Skeletal muscle satellite cell (primary cell): ENCODE measurements at regions not wholly inside any gene's neighbourhood (a gene's known extent, or its start where the extent isn't known, plus 50 kb on each side); places are given as distances from the start of the nearest gene placed in this dataset.

Experiments
- H3K27me3 ChIP-seq: 2 replicates; pipeline ENCODE4 v1.7.0; 2013; ENCODE audit warnings: low read length; ENCODE audit not compliant: control insufficient read depth, insufficient read depth
- H3K36me3 ChIP-seq: 2 replicates; pipeline ENCODE4 v1.7.0; 2013; ENCODE audit warnings: mild to moderate bottlenecking, control low read depth, low read length; ENCODE audit not compliant: insufficient read depth
- H3K4me1 ChIP-seq: 2 replicates; pipeline ENCODE4 v1.7.0; 2013; ENCODE audit warnings: low read length; ENCODE audit not compliant: control insufficient read depth, insufficient read depth
- H3K4me2 ChIP-seq: 2 replicates; pipeline ENCODE4 v1.7.0; 2013; ENCODE audit warnings: mild to moderate bottlenecking, low read length
- H3K4me3 ChIP-seq: 2 replicates; pipeline ENCODE4 v1.7.0; 2013; ENCODE audit warnings: low read length
- H3K9ac ChIP-seq: 2 replicates; pipeline ENCODE4 v1.7.0; 2013; ENCODE audit warnings: mild to moderate bottlenecking, low read depth, low read length, moderate library complexity
- H3K9me3 ChIP-seq: replicated peaks from 2 replicates; pipeline ENCODE4 v1.7.0; 2013; ENCODE audit warnings: mild to moderate bottlenecking, control low read depth, low read length

- Histone ChIP-seq H3K4me3 (no peak overlapping the region), H3K27me3 (peaks cover 2% of the 10 kb centered on the region), H3K9me3 (no peaks in the 10 kb centered on the region), H3K9ac (no peak overlapping the region), H3K36me3 (no peaks in the 10 kb centered on the region), H3K4me1 (peaks cover 26% of the 10 kb centered on the region), H3K4me2 (no peak overlapping the region)
These were observed 101.7 kb upstream of the PITX1 start for GRCh38 chr5:135135530-135136226.

- Histone ChIP-seq H3K9ac (no peak overlapping the region), H3K27me3 (peaks cover 2% of the 10 kb centered on the region), H3K36me3 (no peaks in the 10 kb centered on the region), H3K4me2 (no peak overlapping the region), H3K4me3 (no peak overlapping the region), H3K9me3 (no peaks in the 10 kb centered on the region), H3K4me1 (peaks cover 18% of the 10 kb centered on the region)
These were observed 100.8 kb upstream of the PITX1 start for GRCh38 chr5:135134691-135135381.

DNA sequence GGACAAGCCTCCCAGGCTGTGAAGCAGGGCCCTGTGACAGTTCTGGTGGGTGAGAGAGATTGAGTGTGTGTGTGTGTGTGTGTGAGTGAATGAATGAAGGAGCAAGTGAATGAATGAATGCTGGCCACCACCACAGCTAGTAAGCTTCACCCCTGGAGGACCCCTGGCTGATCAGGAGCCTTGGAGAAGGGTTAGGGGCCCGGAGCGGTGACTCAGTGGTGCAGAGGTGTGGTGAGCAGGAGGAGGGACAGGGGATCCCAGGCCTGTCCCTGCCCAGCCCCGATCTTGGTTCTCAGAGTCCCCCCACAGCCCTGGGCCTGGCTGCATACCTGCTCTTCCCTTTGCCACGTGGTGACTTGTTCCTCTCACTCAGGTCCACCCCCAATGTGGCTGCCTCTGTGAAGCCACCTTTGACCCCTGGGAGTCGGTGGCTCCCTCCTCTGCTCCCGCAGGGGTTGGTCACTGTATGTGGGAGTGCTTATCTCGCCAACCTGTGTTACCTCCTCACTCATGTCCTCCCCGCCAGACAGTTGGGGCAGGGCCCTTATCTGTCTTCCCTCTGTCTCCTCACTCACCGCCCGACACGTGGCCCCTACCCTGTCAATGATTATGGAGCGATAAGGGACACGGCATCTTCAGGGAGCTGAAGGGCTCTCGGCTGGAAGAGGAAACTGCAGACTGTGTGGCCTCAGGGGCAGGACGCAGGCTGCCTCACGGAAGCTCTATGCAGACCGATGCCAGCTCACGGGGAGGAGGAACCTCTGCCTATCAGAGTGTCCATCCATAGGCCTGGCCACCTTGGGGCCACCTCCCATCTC lies 99.9 kb upstream of the PITX1 start:
- Histone ChIP-seq H3K9ac (no peak overlapping the region), H3K4me3 (no peak overlapping the region), H3K4me1 (peaks cover 11% of the 10 kb centered on the region), H3K4me2 (no peak overlapping the region), H3K27me3 (peaks cover 2% of the 10 kb centered on the region), H3K9me3 (no peaks in the 10 kb centered on the region), H3K36me3 (no peaks in the 10 kb centered on the region)

DNA sequence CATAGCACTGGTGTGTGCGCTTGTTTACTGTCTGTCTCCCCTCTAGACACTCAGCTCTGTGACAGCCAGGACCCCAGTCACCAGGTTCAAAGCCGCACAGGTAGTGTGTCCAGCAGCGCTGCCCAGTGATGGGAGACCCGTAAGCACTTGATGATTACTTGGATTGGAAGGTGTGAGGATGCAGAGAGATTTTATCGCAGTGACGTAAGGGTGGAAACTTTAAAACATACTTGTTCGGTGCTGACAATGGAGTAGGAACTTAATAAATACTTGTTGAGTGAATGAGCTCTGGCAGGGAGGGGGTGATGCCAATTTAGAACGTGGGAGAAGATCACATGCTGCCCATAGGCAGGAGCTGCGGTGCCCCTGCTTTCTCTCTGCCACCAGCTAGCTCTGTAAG lies 99.2 kb upstream of the PITX1 start:
- H3K4me2 ChIP-seq, result no peak overlapping the region
- H3K27me3 ChIP-seq, result peaks cover 2% of the 10 kb centered on the region
- peaks cover 11% of the 10 kb centered on the region for H3K4me1 ChIP-seq
- H3K9me3 ChIP-seq, result no peaks in the 10 kb centered on the region
- no peak overlapping the region for H3K9ac ChIP-seq
- H3K36me3 ChIP-seq, result no peaks in the 10 kb centered on the region
- H3K4me3 ChIP-seq, result no peak overlapping the region

DNA sequence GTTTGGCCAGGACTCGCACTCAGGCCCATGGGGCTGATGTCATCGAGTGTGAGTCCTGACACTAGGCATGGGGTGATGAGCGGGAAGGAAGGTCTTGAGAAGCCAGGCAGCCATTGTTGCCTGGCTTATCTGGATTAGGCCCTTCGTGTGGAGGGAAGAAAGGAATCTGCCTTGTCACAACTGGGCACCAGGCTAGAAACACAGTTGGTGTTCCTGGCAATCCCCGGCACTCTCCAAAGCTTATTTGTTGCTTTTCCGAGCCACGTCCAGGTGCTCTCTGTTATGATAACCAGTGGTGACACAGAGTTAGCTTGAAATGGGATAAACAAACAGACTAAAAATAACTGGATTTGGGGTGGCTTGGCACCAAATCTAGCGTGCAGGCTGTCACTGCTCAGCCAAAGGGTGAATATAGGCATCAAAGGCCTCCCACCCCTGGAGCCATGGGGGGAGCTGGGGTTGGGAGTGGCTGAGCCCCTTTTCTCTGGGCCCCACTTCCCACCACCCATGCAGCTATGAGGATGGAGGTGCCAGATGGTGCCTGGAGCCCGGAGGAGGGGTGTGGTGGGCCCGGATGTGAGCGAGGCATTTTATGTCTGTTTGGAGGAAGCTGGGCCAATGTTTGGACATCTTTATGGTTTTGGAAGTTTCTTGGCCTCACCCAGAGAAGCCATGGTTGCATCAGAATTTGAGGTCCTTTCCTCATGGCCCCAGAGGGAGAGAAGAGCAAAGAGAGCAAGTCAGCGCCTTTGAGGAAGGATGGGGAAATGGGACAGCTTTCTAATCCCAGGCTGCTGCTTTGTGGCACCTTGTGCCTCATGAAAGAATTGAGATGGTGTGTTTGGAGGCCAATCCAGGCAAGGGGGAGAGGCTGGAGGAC lies 98.0 kb upstream of the PITX1 start:
- no peak overlapping the region for H3K4me2 ChIP-seq
- peaks cover 20% of the 10 kb centered on the region for H3K4me1 ChIP-seq
- H3K4me3 ChIP-seq, result no peak overlapping the region
- H3K9ac ChIP-seq, result no peak overlapping the region
- no peaks in the 10 kb centered on the region for H3K36me3 ChIP-seq
- H3K9me3 ChIP-seq, result no peaks in the 10 kb centered on the region
- peaks cover 2% of the 10 kb centered on the region for H3K27me3 ChIP-seq

GRCh38 chr5:135130261-135131215 lies 96.5 kb upstream of the PITX1 start:
- H3K4me1 ChIP-seq, result peaks cover 10% of the 10 kb centered on the region
- no peaks in the 10 kb centered on the region for H3K36me3 ChIP-seq
- H3K4me3 ChIP-seq, result no peak overlapping the region
- H3K27me3 ChIP-seq, result peaks cover 6% of the 10 kb centered on the region
- no peaks in the 10 kb centered on the region for H3K9me3 ChIP-seq
- no peak overlapping the region for H3K4me2 ChIP-seq
- no peak overlapping the region for H3K9ac ChIP-seq

DNA sequence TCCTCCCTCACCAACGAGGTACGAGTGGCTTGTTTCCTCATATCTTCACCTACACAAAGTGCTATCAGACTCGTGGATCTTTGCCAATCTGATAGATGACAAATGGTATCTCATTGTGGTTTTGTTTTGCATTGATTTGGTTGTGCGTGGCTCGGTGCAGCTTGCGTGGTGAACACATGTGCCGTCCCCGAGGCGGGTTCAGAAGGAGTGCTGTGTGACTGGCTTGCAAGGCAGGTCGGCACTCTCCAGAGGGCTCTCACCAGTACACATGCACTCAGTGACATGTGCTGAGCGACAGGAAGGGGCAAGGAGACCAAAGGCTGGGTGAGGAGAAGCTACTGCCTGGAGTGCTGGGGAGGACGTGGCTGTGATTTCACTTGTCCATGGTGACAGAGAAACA lies 95.3 kb upstream of the PITX1 start:
- H3K4me3 ChIP-seq, result no peak overlapping the region
- H3K9me3 ChIP-seq, result no peaks in the 10 kb centered on the region
- H3K4me1 ChIP-seq, result peaks cover 9% of the 10 kb centered on the region
- peaks cover 17% of the 10 kb centered on the region for H3K27me3 ChIP-seq
- no peaks in the 10 kb centered on the region for H3K36me3 ChIP-seq
- H3K9ac ChIP-seq, result no peak overlapping the region
- no peak overlapping the region for H3K4me2 ChIP-seq

- Histone ChIP-seq H3K9me3 (no peaks in the 10 kb centered on the region), H3K4me1 (peaks cover 9% of the 10 kb centered on the region), H3K9ac (no peak overlapping the region), H3K4me2 (no peak overlapping the region), H3K36me3 (no peaks in the 10 kb centered on the region), H3K27me3 (peaks cover 25% of the 10 kb centered on the region), H3K4me3 (no peak overlapping the region)
These were observed 94.3 kb upstream of the PITX1 start for GRCh38 chr5:135128361-135128760.

GRCh38 chr5:135127439-135128240 lies 93.6 kb upstream of the PITX1 start:
- H3K9me3 ChIP-seq, result no peaks in the 10 kb centered on the region
- peaks cover 9% of the 10 kb centered on the region for H3K4me1 ChIP-seq
- H3K9ac ChIP-seq, result no peak overlapping the region
- H3K36me3 ChIP-seq, result no peaks in the 10 kb centered on the region
- no peak overlapping the region for H3K4me3 ChIP-seq
- H3K27me3 ChIP-seq, result peaks cover 32% of the 10 kb centered on the region
- no peak overlapping the region for H3K4me2 ChIP-seq
